IPS-20b (cell line): ENCODE measurements at regions not wholly inside any gene's neighbourhood (a gene's known extent, or its start where the extent isn't known, plus 50 kb on each side); places are given as distances from the start of the nearest gene placed in this dataset.

ENCODE experiments used
- H3K27ac ChIP-seq: one replicate; pipeline ENCODE4 v1.5.1; 2013; ENCODE audit warnings: low read length
- H3K27me3 ChIP-seq: 2 replicates; pipeline ENCODE4 v1.6.1; 2013; ENCODE audit warnings: mild to moderate bottlenecking, low read length, inconsistent platforms; ENCODE audit not compliant: insufficient read depth
- H3K36me3 ChIP-seq: 2 replicates; pipeline ENCODE4 v1.6.1; 2013; ENCODE audit warnings: low read depth, mild to moderate bottlenecking, inconsistent platforms, low read length, moderate library complexity; ENCODE audit not compliant: insufficient read depth
- H3K4me1 ChIP-seq: 2 replicates; pipeline ENCODE4 v1.6.1; 2013; ENCODE audit warnings: mild to moderate bottlenecking, control low read depth, inconsistent platforms, low read length, moderate library complexity; ENCODE audit not compliant: insufficient read depth
- H3K4me3 ChIP-seq: 2 replicates; pipeline ENCODE4 v1.5.1; 2013; ENCODE audit warnings: mild to moderate bottlenecking, low read length, inconsistent platforms
- H3K9ac ChIP-seq: 2 replicates; pipeline ENCODE4 v1.6.1; 2013; ENCODE audit warnings: low read depth, mild to moderate bottlenecking, inconsistent platforms, low read length, moderate library complexity
- H3K9me3 ChIP-seq: 2 replicates; pipeline ENCODE4 v1.6.1; 2013; ENCODE audit warnings: mild to moderate bottlenecking, low read depth, low read length, inconsistent platforms; ENCODE audit not compliant: insufficient read depth

- Histone ChIP-seq H3K27ac (no peak overlapping the region), H3K36me3 (no peaks in the 10 kb centered on the region), H3K27me3 (no peaks in the 10 kb centered on the region), H3K9me3 (no peaks in the 10 kb centered on the region), H3K4me1 (peaks cover 12% of the 10 kb centered on the region), H3K9ac (no peak overlapping the region), H3K4me3 (no peak overlapping the region)
These were observed 69.8 kb upstream of the SLC7A11 start for GRCh38 chr4:138311771-138312535.

- Histone ChIP-seq H3K4me1 (peaks cover 7% of the 10 kb centered on the region), H3K9me3 (no peaks in the 10 kb centered on the region), H3K27me3 (no peaks in the 10 kb centered on the region), H3K36me3 (no peaks in the 10 kb centered on the region), H3K9ac (no peak overlapping the region), H3K27ac (no peak overlapping the region), H3K4me3 (no peak overlapping the region)
These were observed 68.8 kb upstream of the SLC7A11 start for GRCh38 chr4:138310991-138311390.

- Histone ChIP-seq H3K36me3 (no peaks in the 10 kb centered on the region), H3K27me3 (no peaks in the 10 kb centered on the region), H3K4me1 (peaks cover 7% of the 10 kb centered on the region), H3K9ac (no peak overlapping the region), H3K9me3 (no peaks in the 10 kb centered on the region), H3K4me3 (no peak overlapping the region), H3K27ac (no peak overlapping the region)
These were observed 68.3 kb upstream of the SLC7A11 start for GRCh38 chr4:138310498-138310897.

GRCh38 chr4:138308356-138308755, 66.2 kb upstream of the SLC7A11 start:
- no peak overlapping the region for H3K4me3 ChIP-seq
- H3K27ac ChIP-seq = no peak overlapping the region
- H3K4me1 ChIP-seq = peaks cover 7% of the 10 kb centered on the region
- H3K9me3 ChIP-seq = no peaks in the 10 kb centered on the region
- no peak overlapping the region for H3K9ac ChIP-seq
- H3K27me3 ChIP-seq = no peaks in the 10 kb centered on the region
- no peaks in the 10 kb centered on the region for H3K36me3 ChIP-seq

- Histone ChIP-seq H3K27ac (no peak overlapping the region), H3K9me3 (no peaks in the 10 kb centered on the region), H3K27me3 (no peaks in the 10 kb centered on the region), H3K4me3 (no peak overlapping the region), H3K4me1 (peaks cover 7% of the 10 kb centered on the region), H3K9ac (no peak overlapping the region), H3K36me3 (no peaks in the 10 kb centered on the region)
These were observed 65.2 kb upstream of the SLC7A11 start for GRCh38 chr4:138307319-138307718.

- Histone ChIP-seq H3K36me3 (no peaks in the 10 kb centered on the region), H3K9me3 (no peaks in the 10 kb centered on the region), H3K4me1 (peaks cover 3% of the 10 kb centered on the region; the same call in 1 of the 2 replicates), H3K27me3 (no peaks in the 10 kb centered on the region), H3K27ac (no peak overlapping the region), H3K4me3 (no peak overlapping the region), H3K9ac (no peak overlapping the region)
These were observed 62.9 kb upstream of the SLC7A11 start for GRCh38 chr4:138305050-138305449.

GRCh38 chr4:138301536-138301935, 59.4 kb upstream of the SLC7A11 start:
- no peak overlapping the region for H3K27ac ChIP-seq
- H3K9me3 ChIP-seq = no peaks in the 10 kb centered on the region
- H3K4me1 ChIP-seq = no peaks in the 10 kb centered on the region
- no peak overlapping the region for H3K4me3 ChIP-seq
- no peaks in the 10 kb centered on the region for H3K36me3 ChIP-seq
- no peak overlapping the region for H3K9ac ChIP-seq
- no peaks in the 10 kb centered on the region for H3K27me3 ChIP-seq

GRCh38 chr4:138300616-138301015, 58.5 kb upstream of the SLC7A11 start:
- H3K27ac ChIP-seq = no peak overlapping the region
- no peaks in the 10 kb centered on the region for H3K27me3 ChIP-seq
- H3K4me3 ChIP-seq = no peak overlapping the region
- no peaks in the 10 kb centered on the region for H3K36me3 ChIP-seq
- H3K9ac ChIP-seq = no peak overlapping the region
- H3K4me1 ChIP-seq = no peaks in the 10 kb centered on the region
- H3K9me3 ChIP-seq = no peaks in the 10 kb centered on the region

GRCh38 chr4:138299881-138300280, 57.7 kb upstream of the SLC7A11 start:
- Histone ChIP-seq H3K27me3 (no peaks in the 10 kb centered on the region), H3K27ac (no peak overlapping the region), H3K36me3 (no peaks in the 10 kb centered on the region), H3K4me1 (no peaks in the 10 kb centered on the region), H3K4me3 (no peak overlapping the region), H3K9ac (no peak overlapping the region), H3K9me3 (no peaks in the 10 kb centered on the region)

GRCh38 chr4:138298866-138299265, 56.7 kb upstream of the SLC7A11 start:
- H3K4me3 ChIP-seq = no peak overlapping the region
- H3K9ac ChIP-seq = no peak overlapping the region
- H3K36me3 ChIP-seq = no peaks in the 10 kb centered on the region
- no peaks in the 10 kb centered on the region for H3K9me3 ChIP-seq
- no peak overlapping the region for H3K27ac ChIP-seq
- no peaks in the 10 kb centered on the region for H3K27me3 ChIP-seq
- H3K4me1 ChIP-seq = no peaks in the 10 kb centered on the region

GRCh38 chr4:138298431-138298830, 56.3 kb upstream of the SLC7A11 start:
- Histone ChIP-seq H3K4me3 (no peak overlapping the region), H3K9ac (no peak overlapping the region), H3K4me1 (no peaks in the 10 kb centered on the region), H3K27me3 (no peaks in the 10 kb centered on the region), H3K27ac (no peak overlapping the region), H3K36me3 (no peaks in the 10 kb centered on the region), H3K9me3 (no peaks in the 10 kb centered on the region)

GRCh38 chr4:138297743-138298405, 55.7 kb upstream of the SLC7A11 start:
- Histone ChIP-seq H3K4me3 (no peak overlapping the region), H3K27ac (no peak overlapping the region), H3K4me1 (no peaks in the 10 kb centered on the region), H3K36me3 (no peaks in the 10 kb centered on the region), H3K9me3 (no peaks in the 10 kb centered on the region), H3K9ac (no peak overlapping the region), H3K27me3 (no peaks in the 10 kb centered on the region)
